Activated CD8-positive, alpha-beta T cell treated with anti-CD3 and anti-CD28 coated beads for 36 hours (primary cell): ENCODE measurements at regions not wholly inside any gene's neighbourhood (a gene's known extent, or its start where the extent isn't known, plus 50 kb on each side); places are given as distances from the start of the nearest gene placed in this dataset.

Experiments
- ATAC-seq: fragments of 200-7000 bp; cut with Tn5 transposase; one replicate; pipeline ENCODE4 v1.10.0; 2021; ENCODE audit warnings: mild to moderate bottlenecking, moderate library complexity
- CTCF ChIA-PET: fragments of 350-600 bp; sonication (Branson Sonifier 250); formaldehyde crosslinking; loops from one replicate; lab custom pipeline; 2021; ENCODE audit warnings: antibody characterized with exemption; lab: Charles Lee
- POLR2A ChIA-PET: fragments of 350-600 bp; sonication (Branson Sonifier 250); formaldehyde crosslinking; loops from one replicate; lab custom pipeline; 2021; ENCODE audit warnings: antibody characterized with exemption; lab: Charles Lee
- DNase-seq: peaks from one replicate; pipeline ENCODE4 v3.0.0-alpha.2; 2020
- H3K27ac Mint-ChIP-seq: one replicate; pipeline ENCODE4 v1.8.0; 2021; ENCODE audit warnings: mild to moderate bottlenecking, mixed read lengths
- H3K27me3 Mint-ChIP-seq: one replicate; pipeline ENCODE4 v1.8.0; 2021; ENCODE audit warnings: mixed read lengths
- H3K36me3 Mint-ChIP-seq: one replicate; pipeline ENCODE4 v1.8.0; 2021; ENCODE audit warnings: low read depth, mixed read lengths
- H3K4me1 Mint-ChIP-seq: one replicate; pipeline ENCODE4 v1.8.0; 2021; ENCODE audit warnings: low read depth, mixed read lengths
- H3K4me3 Mint-ChIP-seq: one replicate; pipeline ENCODE4 v1.8.0; 2021; ENCODE audit warnings: mild to moderate bottlenecking, moderate library complexity, mixed read lengths
- H3K9me3 Mint-ChIP-seq: one replicate; pipeline ENCODE4 v1.8.0; 2021; ENCODE audit warnings: mixed read lengths
- intact Hi-C: fragments of 100-400 bp; cut with micrococcal nuclease; formaldehyde crosslinking; loops from one replicate; pipeline ENCODE4 v1.10.0; 2022
- TF ChIP-seq, protein P1 (sequence below): fragments of 200-600 bp; IDR thresholded peaks from one replicate; pipeline ENCODE4 v1.8.0; 2022; ENCODE audit warnings: antibody characterized with exemption, mild to moderate bottlenecking

DNA sequence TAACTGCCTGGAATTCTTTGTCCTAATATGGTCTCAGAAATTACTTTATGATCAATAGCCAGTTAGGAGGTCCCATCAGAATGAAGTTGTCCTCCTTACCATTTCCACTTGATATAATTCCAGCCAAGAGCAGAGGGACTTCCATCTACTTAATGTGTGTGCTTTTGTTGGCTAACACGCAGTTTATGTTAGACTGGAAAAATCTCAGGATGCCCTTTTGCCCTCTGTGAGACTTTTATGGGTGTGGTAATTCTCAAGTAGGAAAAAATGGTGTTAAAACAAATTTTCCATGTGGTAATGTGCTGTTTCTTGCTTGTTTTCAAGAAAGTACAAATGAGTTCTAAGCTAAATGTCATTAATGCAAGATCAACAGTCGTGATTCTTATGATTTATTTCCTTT is 327.1 kb downstream of the MTRR start:
- intact Hi-C loops: no loop called here
- ATAC-seq: no peak
- Mint-ChIP-seq H3K4me1 (no peaks in the 10 kb centered on the region), H3K9me3 (no peaks in the 10 kb centered on the region), H3K4me3 (no peak overlapping the region), H3K27ac (no peak overlapping the region), H3K36me3 (no peaks in the 10 kb centered on the region), H3K27me3 (no peaks in the 10 kb centered on the region)
- TF ChIP-seq, protein P1, sequence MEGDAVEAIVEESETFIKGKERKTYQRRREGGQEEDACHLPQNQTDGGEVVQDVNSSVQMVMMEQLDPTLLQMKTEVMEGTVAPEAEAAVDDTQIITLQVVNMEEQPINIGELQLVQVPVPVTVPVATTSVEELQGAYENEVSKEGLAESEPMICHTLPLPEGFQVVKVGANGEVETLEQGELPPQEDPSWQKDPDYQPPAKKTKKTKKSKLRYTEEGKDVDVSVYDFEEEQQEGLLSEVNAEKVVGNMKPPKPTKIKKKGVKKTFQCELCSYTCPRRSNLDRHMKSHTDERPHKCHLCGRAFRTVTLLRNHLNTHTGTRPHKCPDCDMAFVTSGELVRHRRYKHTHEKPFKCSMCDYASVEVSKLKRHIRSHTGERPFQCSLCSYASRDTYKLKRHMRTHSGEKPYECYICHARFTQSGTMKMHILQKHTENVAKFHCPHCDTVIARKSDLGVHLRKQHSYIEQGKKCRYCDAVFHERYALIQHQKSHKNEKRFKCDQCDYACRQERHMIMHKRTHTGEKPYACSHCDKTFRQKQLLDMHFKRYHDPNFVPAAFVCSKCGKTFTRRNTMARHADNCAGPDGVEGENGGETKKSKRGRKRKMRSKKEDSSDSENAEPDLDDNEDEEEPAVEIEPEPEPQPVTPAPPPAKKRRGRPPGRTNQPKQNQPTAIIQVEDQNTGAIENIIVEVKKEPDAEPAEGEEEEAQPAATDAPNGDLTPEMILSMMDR: no peak
- ChIA-PET CTCF (no interaction called here), POLR2A (no interaction called here)
- DNase-seq: no peak

DNA sequence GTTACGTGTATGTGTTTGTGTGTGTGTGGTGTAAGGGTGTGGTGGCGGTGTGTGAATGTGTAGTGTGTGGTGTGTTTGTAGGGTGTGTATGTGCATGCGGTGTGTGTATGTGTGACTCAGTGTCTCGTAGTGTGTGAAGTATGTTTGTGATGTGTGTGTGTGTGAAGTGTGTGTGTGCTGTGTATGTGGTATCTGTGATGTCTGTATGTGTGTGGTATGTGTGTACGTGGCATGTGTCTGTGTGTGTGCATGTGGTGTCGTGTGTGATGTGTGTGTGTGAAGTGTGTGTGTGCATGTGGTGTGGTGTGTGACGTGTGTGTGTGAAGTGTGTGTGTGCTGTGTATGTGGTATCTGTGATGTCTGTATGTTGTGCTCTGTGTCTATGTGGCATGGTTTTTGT is 339.4 kb downstream of the MTRR start:
- ChIA-PET POLR2A (no interaction called here), CTCF (no interaction called here)
- Mint-ChIP-seq H3K27ac (no peak overlapping the region), H3K27me3 (no peaks in the 10 kb centered on the region), H3K4me1 (no peaks in the 10 kb centered on the region), H3K36me3 (no peaks in the 10 kb centered on the region), H3K9me3 (no peaks in the 10 kb centered on the region), H3K4me3 (no peak overlapping the region)
- no peak for DNase-seq
- ATAC-seq: no peak
- intact Hi-C loops: no loop called here
- TF ChIP-seq, protein P1: no peak

DNA sequence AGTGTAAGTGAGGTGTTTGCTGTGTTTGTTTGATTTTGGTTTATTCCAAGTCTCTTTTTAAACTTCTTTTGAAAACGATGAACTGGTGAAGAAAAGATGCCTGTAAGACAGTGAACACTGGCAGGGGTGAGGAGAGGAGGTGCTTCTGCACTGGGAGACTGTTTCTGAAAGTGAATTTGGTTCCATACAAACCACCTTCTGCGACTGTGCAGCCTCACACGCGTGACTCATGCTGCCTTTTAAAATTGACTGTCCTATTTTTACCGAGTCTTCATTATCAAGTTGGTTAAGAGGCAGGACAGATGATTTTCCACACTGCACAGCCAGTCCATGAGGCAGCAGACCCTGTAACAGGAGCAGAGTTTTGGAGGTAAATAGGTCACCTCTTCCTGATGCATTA is 340.6 kb downstream of the MTRR start:
- ATAC-seq: no peak
- Mint-ChIP-seq H3K27ac (no peak overlapping the region), H3K4me3 (no peak overlapping the region), H3K27me3 (no peaks in the 10 kb centered on the region), H3K4me1 (no peaks in the 10 kb centered on the region), H3K36me3 (no peaks in the 10 kb centered on the region), H3K9me3 (no peaks in the 10 kb centered on the region)
- POLR2A ChIA-PET: no interaction called here
- intact Hi-C loops: no loop called here
- CTCF ChIA-PET: no interaction called here
- no peak for DNase-seq
- TF ChIP-seq, protein P1: no peak

DNA sequence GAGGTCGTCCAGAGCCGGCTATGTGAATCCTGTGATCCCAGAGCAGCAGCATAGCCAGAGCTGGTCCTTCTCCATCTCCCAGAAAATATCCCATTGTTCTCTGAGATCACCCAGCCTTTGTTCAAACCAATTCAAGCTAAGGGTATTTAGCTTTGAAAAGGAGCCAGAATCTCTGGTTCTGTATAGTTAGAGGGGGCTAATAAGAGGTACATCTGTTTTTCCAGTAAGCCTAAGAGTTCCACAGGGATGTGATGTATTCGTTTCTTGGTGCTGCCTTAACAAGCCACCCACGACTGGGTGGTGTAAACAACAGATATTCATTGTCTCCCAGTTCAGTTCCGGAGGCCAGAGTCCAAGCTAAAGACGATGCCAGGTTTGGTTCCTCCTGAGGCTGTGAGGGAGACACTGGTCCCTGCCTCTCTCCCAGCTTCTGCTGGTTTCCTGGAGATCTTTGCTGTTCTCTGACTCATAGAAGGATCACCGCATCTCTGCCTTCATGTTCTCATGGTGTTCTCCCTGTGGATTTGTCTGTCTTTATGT is 344.8 kb downstream of the MTRR start:
- Mint-ChIP-seq H3K27ac (no peak overlapping the region), H3K9me3 (no peaks in the 10 kb centered on the region), H3K27me3 (no peaks in the 10 kb centered on the region), H3K4me1 (no peaks in the 10 kb centered on the region), H3K4me3 (no peak overlapping the region), H3K36me3 (no peaks in the 10 kb centered on the region)
- ChIA-PET POLR2A (no interaction called here), CTCF (interaction anchor here (0.9 to 1.5 kb wide), 2 partner anchors 33 to 286 kb away, joined by 3 read pairs; no protein-coding TSS in a partner anchor)
- ATAC-seq (no peak), DNase-seq (no peak)
- TF ChIP-seq, protein P1: no peak
- intact Hi-C loops: no loop called here

DNA sequence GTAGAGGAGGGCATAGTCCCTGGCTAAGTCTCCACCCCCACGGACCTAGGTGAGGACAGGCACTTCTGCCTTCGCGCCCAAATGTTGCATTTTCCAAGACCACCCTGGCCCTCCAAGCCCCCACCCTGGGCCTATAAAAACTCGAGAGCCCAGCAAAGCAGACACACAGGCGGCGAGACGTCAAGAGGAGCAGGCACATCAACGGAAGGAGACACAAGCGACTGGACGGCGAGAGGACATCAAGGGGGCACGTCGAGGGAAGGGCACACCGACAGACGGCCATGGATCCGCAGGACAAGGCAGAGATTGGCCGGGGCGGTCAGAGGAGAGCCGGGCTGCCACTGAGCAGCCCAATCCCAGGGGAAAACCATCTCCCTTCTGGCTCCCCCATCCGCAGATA is 348.0 kb downstream of the MTRR start:
- ATAC-seq (no peak), DNase-seq (no peak)
- intact Hi-C loops: no loop called here
- Mint-ChIP-seq H3K27ac (no peak overlapping the region), H3K36me3 (no peaks in the 10 kb centered on the region), H3K9me3 (no peaks in the 10 kb centered on the region), H3K4me1 (no peaks in the 10 kb centered on the region), H3K27me3 (no peaks in the 10 kb centered on the region), H3K4me3 (no peak overlapping the region)
- TF ChIP-seq, protein P1: no peak
- ChIA-PET POLR2A (no interaction called here), CTCF (no interaction called here)
